Heart right ventricle (tissue), 16 donors: ENCODE measurements at regions not wholly inside any gene's neighbourhood (a gene's known extent, or its start where the extent isn't known, plus 50 kb on each side); places are given as distances from the start of the nearest gene placed in this dataset.
A peak's percentile ranks its signal among the peaks of the same experiment; 100 is the strongest.

Source experiments
- ATAC-seq, 8 donors: fragments of 200-7000 bp; cut with Tn5 transposase; one replicate each; pipeline ENCODE4 v1.9.1; 2020; ENCODE audit warnings: mild to moderate bottlenecking in 8 of 8, moderate library complexity in 8 of 8, moderate number of reproducible peaks in 1 of 8
- DNase-seq, 2 donors: peaks; one replicate each; pipeline ENCODE4 v3.0.0-alpha.2; 2020
- H3K27ac ChIP-seq, 10 donors: fragments of 200-600 bp; sonication (generic) in 2 of 10; one replicate each; pipeline versions ENCODE4 v1.5.0 to v1.8.0; 2020 to 2022; ENCODE audit warnings: mild to moderate bottlenecking in 3 of 10
- H3K27me3 ChIP-seq, 7 donors: fragments of 200-600 bp; one replicate each; pipeline ENCODE4 v1.8.0; 2021 to 2022; ENCODE audit warnings: mild to moderate bottlenecking in 2 of 7
- H3K36me3 ChIP-seq, 9 donors: fragments of 200-600 bp; sonication (generic) in 1 of 9; one replicate each; pipeline versions ENCODE4 v1.5.0 to v1.8.0; 2020 to 2022; ENCODE audit warnings: mild to moderate bottlenecking in 2 of 9
- H3K4me1 ChIP-seq, 9 donors: fragments of 200-600 bp; sonication (generic) in 1 of 9; one replicate each; pipeline versions ENCODE4 v1.5.0 to v1.8.0; 2020 to 2022; ENCODE audit warnings: mild to moderate bottlenecking in 4 of 9
- H3K4me3 ChIP-seq, 10 donors: fragments of 200-600 bp; sonication (generic) in 2 of 10; one replicate each; pipeline versions ENCODE4 v1.5.0 to v1.8.0; 2020 to 2022; ENCODE audit warnings: mild to moderate bottlenecking in 7 of 10, moderate library complexity in 2 of 10
- H3K9me3 ChIP-seq, 11 donors: fragments of 200-600 bp in 10 of 11; sonication (generic) in 2 of 11; one replicate each; pipeline versions ENCODE4 v1.5.0 to v1.8.0; 2013 to 2022; ENCODE audit warnings: mild to moderate bottlenecking in 2 of 11, control low read depth in 1 of 11, moderate library complexity in 1 of 11
- WGBS, 2 donors: extraction: QIAGEN DNeasy Blood & Tissue Kit; methylation state at CpG; one replicate each; pipeline ENCODE4 v1.1.7; 2013; ENCODE audit warnings: inconsistent platforms in 1 of 2; 5-methylcytosine and 5-hydroxymethylcytosine counted together
- intact Hi-C, 10 donors: fragments of 100-400 bp; cut with DNase I; formaldehyde crosslinking; loops; one replicate each; pipeline versions ENCODE4 v1.11.1 to v1.14.2; 2022
- TF ChIP-seq, protein P1 (sequence below), 9 donors: fragments of 200-600 bp; sonication (generic) in 2 of 9; IDR thresholded peaks; one replicate each; pipeline versions ENCODE4 v1.5.0 to v1.8.0; 2021 to 2022; ENCODE audit warnings: antibody characterized with exemption in 9 of 9, mild to moderate bottlenecking in 5 of 9, moderate library complexity in 1 of 9
- donor health status: Arrhythmogenic right ventricular cardiomyopathy.
- donor health status: ischemic (EF 13 %, LVEDD 7.1; RV severe dilation, severe dysfunction).
- donor health status: healthy with polysubstance abuse.
- donor health status: DM: no; HTN: yes; CAD: no.
- donor health status: DM: no; HTN: no; CAD: no.
- donor health status: ischemic (EF 25% LVEDD 6.9; RV normal size, moderate dysfunction).
- donor health status: ischemic (EF 25% LVEDD 5.7; RV mildly dilated, moderate dysfunction).
- donor health status: healthy.
- donor health status: DM: yes; HTN: yes; CAD: no.
- donor health status: Ischemic cardiomyopathy.
- donor health status: ischemic (EF 35%, LVEDD 5.7; RV mildly dilated, moderate dysfunction).
- donor health status: nonischemic (EF 11% LVEDD 7.7; RV severe dilation, severe dysfunction).
- donor health status: DM: yes; HTN: yes; CAD: no.
- donor health status: PGD.
- donor health status: ischemic (EF 29% LVEDD 5.4; RV normal size, mild dysfunction).
- donor health status: nonischemic (EF 23%, LVEDD 6.1; RV moderate dilation, normal function).

DNA sequence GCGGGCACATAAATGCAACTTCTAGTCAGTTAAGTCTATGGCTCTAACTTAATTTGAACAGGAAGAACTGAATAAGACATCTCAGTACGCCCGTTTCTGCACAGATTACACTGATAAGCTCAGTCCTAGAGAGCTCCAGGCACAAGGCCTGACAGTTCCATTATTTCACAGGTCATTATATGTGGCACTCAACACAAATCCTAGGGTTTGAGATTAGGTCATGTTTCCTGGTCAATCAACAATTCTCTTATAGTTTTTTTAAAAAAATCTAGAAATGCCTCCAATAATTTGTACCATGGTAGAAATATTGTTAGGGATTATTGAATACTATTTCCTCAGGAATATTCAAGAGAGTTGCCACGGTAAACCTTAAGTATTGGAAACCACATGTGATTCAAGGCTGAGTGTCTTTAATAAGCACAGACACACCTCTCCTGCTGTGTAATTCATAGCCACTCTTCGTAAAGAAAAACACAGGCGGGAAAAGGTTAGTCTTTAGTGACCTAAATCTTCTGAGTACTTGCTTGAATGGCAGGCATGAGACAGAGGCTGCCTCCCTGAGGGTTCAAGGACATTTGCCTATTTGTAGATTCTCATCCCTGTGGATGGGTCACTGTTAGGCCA, 342.9 kb upstream of the ADGRL3 start:
- ATAC-seq (no peak), DNase-seq (no peak)
- intact Hi-C loops: no loop called here
- Histone ChIP-seq H3K4me1 (no peaks in the 10 kb centered on the region), H3K9me3 (peaks cover 0 to 12% (median 0%) of the 10 kb centered on the region in 11 donors), H3K27ac (no peak overlapping the region), H3K36me3 (no peaks in the 10 kb centered on the region), H3K4me3 (no peak overlapping the region), H3K27me3 (no peaks in the 10 kb centered on the region)
- TF ChIP-seq, protein P1, sequence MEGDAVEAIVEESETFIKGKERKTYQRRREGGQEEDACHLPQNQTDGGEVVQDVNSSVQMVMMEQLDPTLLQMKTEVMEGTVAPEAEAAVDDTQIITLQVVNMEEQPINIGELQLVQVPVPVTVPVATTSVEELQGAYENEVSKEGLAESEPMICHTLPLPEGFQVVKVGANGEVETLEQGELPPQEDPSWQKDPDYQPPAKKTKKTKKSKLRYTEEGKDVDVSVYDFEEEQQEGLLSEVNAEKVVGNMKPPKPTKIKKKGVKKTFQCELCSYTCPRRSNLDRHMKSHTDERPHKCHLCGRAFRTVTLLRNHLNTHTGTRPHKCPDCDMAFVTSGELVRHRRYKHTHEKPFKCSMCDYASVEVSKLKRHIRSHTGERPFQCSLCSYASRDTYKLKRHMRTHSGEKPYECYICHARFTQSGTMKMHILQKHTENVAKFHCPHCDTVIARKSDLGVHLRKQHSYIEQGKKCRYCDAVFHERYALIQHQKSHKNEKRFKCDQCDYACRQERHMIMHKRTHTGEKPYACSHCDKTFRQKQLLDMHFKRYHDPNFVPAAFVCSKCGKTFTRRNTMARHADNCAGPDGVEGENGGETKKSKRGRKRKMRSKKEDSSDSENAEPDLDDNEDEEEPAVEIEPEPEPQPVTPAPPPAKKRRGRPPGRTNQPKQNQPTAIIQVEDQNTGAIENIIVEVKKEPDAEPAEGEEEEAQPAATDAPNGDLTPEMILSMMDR (IDR thresholded peaks at IDR 0.05): no peak
- 72 to 77% methylated on average over 6 of the region's 6 CpGs for WGBS, 2 donors

DNA sequence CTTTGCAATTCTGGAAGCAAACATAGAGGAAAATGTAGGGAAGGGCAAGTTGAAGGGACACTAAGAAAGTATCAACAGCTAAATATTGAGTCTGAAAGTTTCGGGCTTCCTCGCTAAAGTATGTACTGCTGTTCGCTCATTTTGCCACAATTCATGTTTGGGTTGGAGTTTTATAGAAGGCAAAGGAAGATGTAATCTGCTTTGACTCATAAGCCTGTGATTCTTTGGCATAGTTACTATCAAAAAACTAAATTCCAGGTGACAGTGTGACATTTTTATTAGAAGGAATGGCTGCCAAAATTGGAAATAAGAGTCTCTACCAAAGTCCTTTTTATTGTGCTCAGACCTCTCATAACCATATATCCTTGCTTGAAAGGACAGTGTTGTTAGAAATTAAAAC, 336.7 kb upstream of the ADGRL3 start:
- DNase-seq: no peak
- Histone ChIP-seq H3K36me3 (no peaks in the 10 kb centered on the region), H3K4me1 (peaks cover 0 to 6% (median 0%) of the 10 kb centered on the region in 9 donors), H3K9me3 (no peaks in the 10 kb centered on the region), H3K27ac (no peak overlapping the region), H3K27me3 (no peaks in the 10 kb centered on the region), H3K4me3 (no peak overlapping the region)
- TF ChIP-seq, protein P1 (IDR thresholded peaks at IDR 0.05): no peak
- intact Hi-C loops: no loop called here
- ATAC-seq: no peak
- 95 to 100% methylated on average over 3 of the region's 3 CpGs for WGBS, 2 donors

- TF ChIP-seq, protein P1 (IDR thresholded peaks at IDR 0.05): peak in 3 of 9 donors; percentile 17 to 39 (median 25)
- Histone ChIP-seq H3K27me3 (no peaks in the 10 kb centered on the region), H3K4me3 (no peak overlapping the region), H3K9me3 (no peaks in the 10 kb centered on the region), H3K4me1 (peaks cover 0 to 6% (median 0%) of the 10 kb centered on the region in 9 donors), H3K36me3 (no peaks in the 10 kb centered on the region), H3K27ac (no peak overlapping the region)
- WGBS, 2 donors: 35 to 39% methylated on average over 4 of the region's 4 CpGs
- ATAC-seq (peak in 3 of 8 donors; percentile 29 to 50 (median 33)), DNase-seq (no peak)
- intact Hi-C loops: no loop called here
Observed at GRCh38 chr4:60865273-60865672, 334.9 kb upstream of the ADGRL3 start.

- no peaks in the 10 kb centered on the region for H3K27me3 ChIP-seq
- intact Hi-C loops: no loop called here
- no peak for ATAC-seq
- H3K36me3 ChIP-seq: no peaks in the 10 kb centered on the region
- TF ChIP-seq, protein P1 (IDR thresholded peaks at IDR 0.05): no peak
- DNase-seq: no peak
- H3K9me3 ChIP-seq: no peaks in the 10 kb centered on the region
- WGBS, 2 donors: 70 to 80% methylated on average over 3 of the region's 3 CpGs
- no peak overlapping the region for H3K4me3 ChIP-seq
- peaks cover 0 to 6% (median 0%) of the 10 kb centered on the region in 9 donors for H3K4me1 ChIP-seq
- H3K27ac ChIP-seq: no peak overlapping the region
Observed at GRCh38 chr4:60868232-60868960, 331.7 kb upstream of the ADGRL3 start.
